ENCODE measurements at regions not wholly inside any gene's neighbourhood (a gene's known extent, or its start where the extent isn't known, plus 50 kb on each side); places are given as distances from the start of the nearest gene placed in this dataset.

- FAIRE-seq = no peak
Observed at GRCh38 chr13:31965361-31966066, 66.1 kb upstream of the FRY start.

GRCh38 chr13:31967155-31967554 is 64.4 kb upstream of the FRY start:
- FAIRE-seq = no peak

- no peak for FAIRE-seq
Observed at GRCh38 chr13:31968473-31968872, 63.1 kb upstream of the FRY start.

GRCh38 chr13:31970231-31970930 is 61.2 kb upstream of the FRY start:
- FAIRE-seq = no peak

GRCh38 chr13:31972453-31972852 is 59.1 kb upstream of the FRY start:
- no peak for FAIRE-seq

- no peak for FAIRE-seq
Observed at GRCh38 chr13:31978021-31978420, 53.6 kb upstream of the FRY start.

- no peak for FAIRE-seq
Observed at GRCh38 chr13:31980830-31981229, 50.7 kb upstream of the FRY start.

Data from G401.6 (cell line).